ENCODE measurements at regions not wholly inside any gene's neighbourhood (a gene's known extent, or its start where the extent isn't known, plus 50 kb on each side); places are given as distances from the start of the nearest gene placed in this dataset.
"Not testable (repeated sequence)": the region's sequence is repeated elsewhere in the genome, so short reads cannot be mapped to it uniquely, and the experiment has no call there.

GRCh38 chr4:174066611-174067205, 216.8 kb downstream of the FBXO8 start:
- no peak for DNase-seq

DNA sequence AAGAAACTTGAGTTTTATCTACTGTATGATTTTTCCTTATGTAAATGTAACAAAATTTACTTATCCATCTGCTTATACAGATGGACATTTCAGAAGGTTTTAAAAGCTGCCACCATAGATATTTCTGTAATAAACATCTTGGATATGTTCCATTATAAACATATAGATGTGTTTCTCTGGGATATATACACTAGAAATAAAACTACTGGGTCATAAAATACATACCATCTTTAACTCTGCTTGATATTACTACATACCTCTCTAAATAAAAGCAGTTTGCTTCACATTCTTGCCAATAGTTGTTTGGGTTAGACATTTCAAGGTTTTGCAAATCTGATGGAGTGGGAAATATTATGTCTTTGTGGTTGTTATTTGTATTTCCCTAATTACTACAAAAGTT, 220.6 kb downstream of the FBXO8 start:
- no peak for DNase-seq

DNA sequence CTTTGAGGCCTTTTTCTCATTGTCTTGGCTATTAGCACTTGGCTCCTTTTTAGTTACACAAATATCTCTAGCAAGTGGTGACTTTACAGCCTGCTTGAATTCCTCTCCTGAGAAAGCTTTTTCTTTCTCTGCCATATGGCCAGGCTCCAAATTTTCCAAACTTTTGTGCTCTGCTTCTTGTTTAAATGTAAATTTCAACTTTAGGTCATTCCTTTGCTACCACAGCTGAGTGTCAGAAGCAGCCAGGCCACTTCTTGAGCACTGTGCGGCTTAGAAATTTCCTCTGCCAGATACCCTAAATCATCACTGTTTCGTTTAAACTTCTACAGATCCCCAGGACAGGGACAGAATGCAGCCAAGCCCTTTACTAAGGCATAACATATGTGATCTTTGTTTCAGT, 222.4 kb downstream of the FBXO8 start:
- DNase-seq, result no peak

GRCh38 chr4:174058846-174059245, 224.6 kb downstream of the FBXO8 start:
- DNase-seq, result no peak

- DNase-seq, result no peak
Observed at GRCh38 chr4:174056959-174057358, 226.5 kb downstream of the FBXO8 start.

DNA sequence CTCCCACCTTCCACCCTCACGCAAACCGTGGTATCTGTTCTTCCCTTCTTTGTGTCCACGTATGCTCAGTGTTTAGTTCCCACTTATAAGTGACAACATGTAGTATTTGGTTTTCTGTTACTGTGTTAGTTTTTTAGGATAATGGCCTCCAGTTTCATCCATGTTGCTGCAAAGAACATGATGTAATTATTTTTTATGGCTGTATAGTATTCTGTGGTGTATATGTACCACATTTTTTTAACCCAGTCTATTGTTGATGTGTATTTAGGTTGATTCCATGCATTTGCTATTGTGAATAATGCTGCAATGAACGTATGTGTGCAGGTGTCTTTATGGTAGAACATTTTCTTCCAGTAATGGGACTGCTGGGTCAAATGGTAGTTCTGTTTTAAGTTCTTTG, 228.1 kb downstream of the FBXO8 start:
- DNase-seq, result no peak

DNA sequence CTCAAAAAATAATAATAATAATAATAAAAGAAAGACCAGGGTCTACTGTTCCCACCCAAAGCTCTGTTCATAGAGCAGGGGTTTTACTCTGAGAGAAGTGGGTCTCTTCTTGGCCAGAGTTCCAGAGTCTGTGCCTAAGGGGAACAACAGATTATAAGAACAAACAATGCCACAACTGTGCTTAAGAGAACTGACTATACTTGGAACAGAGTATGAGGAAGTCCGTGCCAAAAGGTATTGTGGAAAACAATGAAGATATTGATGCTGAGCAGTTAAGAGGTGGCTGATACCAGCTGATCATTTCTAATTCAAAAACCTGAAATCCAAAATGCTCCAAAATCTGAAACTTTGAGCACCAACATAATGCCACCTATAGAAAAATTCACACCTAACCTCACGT, 229.6 kb downstream of the FBXO8 start:
- DNase-seq, result no peak

- no peak for DNase-seq
Observed at GRCh38 chr4:174047363-174047762, 236.1 kb downstream of the FBXO8 start.

DNA sequence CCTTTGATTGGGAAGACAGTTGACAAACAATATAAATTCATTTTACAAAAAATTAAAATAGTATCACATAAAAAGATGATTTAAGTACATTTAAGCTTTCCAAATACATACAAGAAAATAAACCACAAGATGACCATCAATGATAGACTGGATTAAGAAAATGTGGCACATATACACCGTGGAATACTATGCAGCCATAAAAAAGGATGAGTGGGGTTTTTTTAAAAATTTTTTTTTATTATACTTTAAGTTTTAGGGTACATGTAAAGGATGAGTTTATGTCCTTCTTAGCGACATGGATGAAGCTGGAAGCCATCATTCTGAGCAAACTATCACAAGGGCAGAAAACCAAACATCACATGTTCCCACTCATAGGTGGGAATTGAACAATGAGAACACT, 237.6 kb downstream of the FBXO8 start:
- DNase-seq, result not testable (repeated sequence)

DNA sequence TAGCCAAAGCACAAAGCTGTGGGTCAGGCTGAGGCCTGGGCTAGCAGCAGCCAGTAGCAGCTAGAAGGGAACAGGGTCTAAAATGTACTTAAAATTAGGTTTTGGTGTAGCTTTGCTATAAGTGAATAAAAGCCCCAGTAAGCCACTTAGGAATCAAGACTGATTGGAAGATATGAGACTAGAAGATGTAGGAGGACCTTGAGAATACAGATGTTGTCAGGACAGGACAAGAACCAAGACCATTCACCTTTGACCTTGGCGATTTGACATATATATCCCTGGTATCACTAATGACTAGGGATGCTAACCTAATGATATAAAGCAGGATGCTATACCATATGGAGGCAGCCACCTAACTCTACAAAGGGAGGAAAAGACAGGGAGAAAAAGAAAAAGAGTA, 238.1 kb downstream of the FBXO8 start:
- DNase-seq, result no peak

- no peak for DNase-seq
Observed at GRCh38 chr4:174041555-174042105, 241.8 kb downstream of the FBXO8 start.

GRCh38 chr4:174040287-174040686, 243.2 kb downstream of the FBXO8 start:
- no peak for DNase-seq

GRCh38 chr4:174038481-174038880, 245.0 kb downstream of the FBXO8 start:
- DNase-seq, result no peak

DNA sequence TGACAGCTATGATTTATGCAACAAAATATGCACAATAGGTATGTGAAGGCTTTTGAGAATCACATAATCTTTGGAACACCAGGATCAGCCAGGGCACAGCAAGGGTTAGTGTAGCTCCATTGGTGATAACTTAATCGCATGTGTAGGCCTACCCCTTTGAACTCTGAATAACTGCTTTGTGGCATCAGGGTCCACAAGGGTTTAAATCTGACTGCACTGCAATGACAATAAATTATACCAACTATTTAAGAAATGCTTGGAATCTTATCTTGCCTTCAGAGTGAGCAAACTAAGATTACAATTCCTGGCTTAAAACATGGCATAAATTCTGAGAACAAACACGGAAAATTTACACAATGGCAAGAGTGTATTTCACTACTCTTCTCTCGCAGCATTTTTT, 245.8 kb downstream of the FBXO8 start:
- no peak for DNase-seq

GRCh38 chr4:174037049-174037448, 246.4 kb downstream of the FBXO8 start:
- DNase-seq, result no peak

DNA sequence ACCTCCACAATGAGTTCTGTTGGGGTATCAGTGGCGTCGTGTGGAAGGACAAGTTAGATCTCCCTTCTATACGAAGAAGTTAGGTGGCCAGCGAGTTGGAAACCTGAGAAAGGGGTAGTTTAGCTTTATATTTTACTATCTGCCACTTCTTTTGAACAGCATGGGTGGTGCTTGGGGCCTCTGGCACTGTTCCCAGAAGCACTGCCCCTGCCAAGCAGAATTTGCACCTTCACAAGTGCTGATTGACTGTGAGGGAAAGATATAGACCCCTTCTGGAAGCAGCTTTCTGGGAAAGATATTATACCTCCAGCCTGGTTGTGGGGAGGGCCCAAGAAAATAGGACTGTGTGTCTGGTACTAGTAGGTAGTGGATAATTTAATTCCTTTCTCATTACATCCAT, 246.9 kb downstream of the FBXO8 start:
- DNase-seq, result no peak

DNA sequence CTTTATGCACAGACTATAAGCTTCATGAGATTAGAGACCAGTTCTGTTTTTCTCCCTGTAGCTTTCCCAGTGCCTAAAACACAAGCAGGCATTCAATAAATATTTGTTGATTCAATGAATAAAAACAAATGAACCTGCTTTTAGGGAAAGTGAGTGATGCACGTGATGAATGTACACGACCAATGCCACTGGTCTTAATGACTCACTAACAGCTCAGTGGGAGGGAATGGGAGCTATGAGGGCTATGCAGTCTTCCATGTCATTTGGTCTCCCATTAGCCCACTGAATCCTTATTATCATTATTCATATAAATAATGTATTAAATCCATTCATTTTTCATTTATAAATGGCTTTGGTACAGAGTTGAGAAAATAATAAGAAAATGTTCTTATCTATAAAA, 247.4 kb downstream of the FBXO8 start:
- no peak for DNase-seq

DNA sequence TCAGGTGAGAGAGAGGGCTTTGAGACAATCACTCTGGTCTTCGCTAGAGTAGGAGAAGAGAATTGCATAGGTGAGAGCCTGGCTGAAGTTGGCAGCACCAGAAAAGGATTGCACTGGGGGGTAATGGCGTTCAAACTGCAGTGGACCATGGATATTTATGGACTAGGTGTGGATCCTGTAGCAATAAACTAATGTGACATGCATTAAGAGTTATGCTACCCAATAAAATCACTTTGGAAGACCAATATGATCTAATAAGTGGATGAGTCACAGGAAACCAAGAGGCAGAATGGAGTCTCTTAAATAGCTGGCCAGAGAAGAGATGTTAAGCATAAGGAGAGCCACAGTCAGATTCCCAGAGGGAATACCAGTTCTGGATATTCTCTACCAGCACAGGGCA, 259.8 kb downstream of the FBXO8 start:
- DNase-seq, result no peak

DNA sequence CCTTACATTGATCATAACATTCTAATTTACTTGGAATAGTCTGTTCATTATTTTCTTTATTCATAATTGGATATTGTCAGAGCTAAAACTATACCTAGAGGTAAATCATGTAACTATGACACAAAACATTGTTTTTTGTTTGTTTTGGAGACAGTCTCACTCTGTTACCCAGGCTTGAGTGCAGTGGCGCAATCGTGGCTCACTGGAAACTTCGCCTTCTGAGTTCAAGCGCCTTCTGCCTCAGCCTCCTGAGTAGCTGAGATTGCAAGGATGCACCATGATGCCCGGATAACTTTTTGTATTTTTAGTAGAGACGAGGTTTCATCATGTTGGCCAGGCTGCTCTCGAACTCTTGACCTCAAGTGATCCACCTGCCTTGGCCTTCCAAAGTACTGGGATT, 265.2 kb downstream of the FBXO8 start:
- no peak for DNase-seq

GRCh38 chr4:174016251-174016650, 267.2 kb downstream of the FBXO8 start:
- DNase-seq, result no peak

- no peak for DNase-seq
Observed at GRCh38 chr4:174012886-174013259, 270.6 kb downstream of the FBXO8 start.

DNA sequence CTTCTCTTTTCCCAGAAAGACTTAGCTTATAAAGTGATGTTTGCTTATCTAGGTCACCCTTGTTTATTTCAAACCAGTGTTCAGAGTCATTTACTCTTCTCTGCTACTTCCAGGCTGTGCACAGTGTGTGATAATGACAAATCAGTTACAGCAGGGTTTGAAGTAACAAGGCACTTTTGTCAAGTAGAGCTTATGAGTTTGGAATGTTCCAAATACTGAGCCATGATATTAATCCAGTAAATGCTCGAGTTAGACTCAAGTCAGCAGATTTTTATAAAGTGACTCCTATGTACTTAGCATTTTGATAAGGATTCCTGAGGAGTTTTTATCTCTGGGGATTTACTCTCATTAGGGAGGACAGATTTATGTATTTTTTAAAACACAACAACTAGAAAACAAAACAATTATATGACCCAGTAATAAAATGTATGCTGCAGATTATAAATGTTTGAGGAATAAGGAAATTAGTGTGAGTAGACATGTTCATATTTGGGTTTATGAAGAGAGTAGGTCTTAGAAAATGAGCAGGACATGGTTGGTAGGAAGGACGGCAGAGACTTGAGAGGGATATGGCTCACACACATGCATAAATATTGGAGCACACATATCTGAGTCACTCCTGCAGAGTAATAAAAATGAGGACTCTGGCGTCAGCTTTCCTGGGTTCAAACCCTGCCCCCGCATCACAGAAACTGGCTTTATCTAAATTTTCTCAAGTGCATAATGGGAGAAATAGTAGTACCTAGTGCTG, 271.2 kb downstream of the FBXO8 start:
- DNase-seq, result no peak

DNA sequence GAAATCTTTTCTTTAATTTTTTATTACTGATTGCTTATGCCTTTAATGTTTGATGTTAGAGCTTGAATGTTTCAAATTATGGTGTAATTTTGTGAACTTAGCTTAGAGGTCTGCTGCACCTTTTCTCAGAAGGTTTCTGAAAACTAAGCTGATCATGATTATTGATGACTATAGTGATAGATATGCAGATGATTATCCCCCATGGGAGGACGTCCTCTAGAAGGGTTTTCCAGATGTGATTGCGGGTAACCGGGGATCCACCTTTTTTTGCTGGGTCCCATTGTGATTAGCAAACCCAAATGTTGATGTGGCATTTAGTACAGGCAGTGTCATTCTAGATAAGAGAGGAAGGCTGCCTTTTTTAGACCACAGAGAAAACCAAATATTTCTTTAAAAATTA, 272.9 kb downstream of the FBXO8 start:
- no peak for DNase-seq

DNA sequence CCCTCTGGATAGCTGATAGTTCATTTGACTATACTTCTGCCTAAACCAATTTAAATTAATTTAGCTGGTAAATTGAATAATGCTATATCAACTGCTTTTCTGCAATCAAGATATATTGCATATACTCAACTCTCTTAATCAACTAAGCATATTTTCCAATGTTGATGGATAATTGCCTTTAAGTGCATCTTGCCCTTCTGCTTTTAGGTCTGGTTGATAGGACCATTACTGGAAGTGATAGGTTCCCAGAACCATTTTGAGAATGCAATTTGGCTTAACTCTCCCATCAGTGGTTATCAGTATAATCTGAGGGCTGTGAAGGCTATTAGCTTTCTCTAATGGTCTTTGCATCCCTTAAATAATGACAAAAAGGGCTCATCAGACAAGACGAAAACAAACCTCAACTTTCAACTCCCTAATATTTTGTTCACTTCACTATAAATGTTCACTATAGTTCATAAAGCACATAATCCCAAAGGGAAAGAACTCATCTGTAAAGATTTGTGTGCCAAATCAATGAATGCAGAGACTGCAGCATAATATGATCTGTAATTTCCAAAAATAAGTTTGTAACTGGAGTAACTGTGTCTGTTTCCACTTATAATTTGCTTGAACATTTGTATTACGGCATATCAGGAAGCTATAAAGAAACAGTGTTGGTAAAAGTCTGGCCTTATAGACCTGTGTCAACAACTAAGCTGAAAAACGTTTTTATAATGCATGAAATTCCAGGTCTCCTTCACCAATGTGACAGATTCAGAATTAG, 273.6 kb downstream of the FBXO8 start:
- no peak for DNase-seq
